ENCODE measurements at regions not wholly inside any gene's neighbourhood (a gene's known extent, or its start where the extent isn't known, plus 50 kb on each side); places are given as distances from the start of the nearest gene placed in this dataset.

- TF ChIP-seq POLR2AphosphoS5 (IDR thresholded peaks at IDR 0.05; ENCODE audit: low read depth, low read length), result no peak
- TF ChIP-seq TAF1 (IDR thresholded peaks at IDR 0.05; ENCODE audit: borderline replicate concordance, low read depth, low read length), result no peak
- no peak for TF ChIP-seq POLR2A (IDR thresholded peaks at IDR 0.05; ENCODE audit: low read depth, low read length)
Observed at GRCh38 chr9:88308831-88309560, 79.2 kb upstream of the SPIN1 start.

All from GM12892 (cell line).